HL-60 (cell line): ENCODE measurements at regions not wholly inside any gene's neighbourhood (a gene's known extent, or its start where the extent isn't known, plus 50 kb on each side); places are given as distances from the start of the nearest gene placed in this dataset.

ENCODE experiments used
- CTCF ChIP-seq: IDR thresholded peaks from one replicate; pipeline ENCODE4 v1.5.1; 2011; ENCODE audit warnings: low read length, control low read depth, inconsistent platforms; ENCODE audit not compliant: insufficient read depth
- POLR2AphosphoS5 ChIP-seq: IDR thresholded peaks from 2 replicates; pipeline ENCODE4 v1.6.1; 2012; ENCODE audit warnings: low read depth

GRCh38 chr12:90645181-90645580 is 309.8 kb downstream of the CCER1 start:
- TF ChIP-seq CTCF (no peak), POLR2AphosphoS5 (no peak)
